K562 (cell line): ENCODE measurements at regions not wholly inside any gene's neighbourhood (a gene's known extent, or its start where the extent isn't known, plus 50 kb on each side); places are given as distances from the start of the nearest gene placed in this dataset.

Experiments
- ATAC-seq: fragments of 200-7000 bp; cut with Tn5 transposase; 3 replicates; pipeline ENCODE4 v1.9.1; 2020; ENCODE audit warnings: moderate library complexity
- BruUV-seq: library from RNA; stranded (reverse); fragments of 400-500 nt; replicated peaks from 2 replicates; lab custom pipeline; 2021; lab: Mats Ljungman, UMichigan
- CTCF ChIA-PET: fragments of 300-600 bp; formaldehyde crosslinking; extraction: SDS; loops from one replicate; lab custom pipeline; 2021; ENCODE audit warnings: low intra/inter-chr PET ratio; lab: Yijun Ruan, JAX
- POLR2A ChIA-PET: fragments of 300-600, 350-650 bp; sonication (Branson Sonifier 250); formaldehyde crosslinking; extraction: SDS; loops from one replicate; lab custom pipeline; 2021; ENCODE audit warnings: antibody characterized with exemption, inconsistent platforms; lab: Yijun Ruan, JAX
- DNase-seq, 4 experiments: peaks; one replicate each; pipeline versions ENCODE4 v3.0.0 to v3.0.0-alpha.2; 2011 to 2018; ENCODE audit warnings: low spot score in 3 of 4, mixed read lengths in 3 of 4; ENCODE audit errors: extremely low read depth in 1 of 4
- FAIRE-seq: peaks from 2 replicates; lab custom pipeline; 2011; peaks lifted over from hg19 to GRCh38; lab: Jason Lieb, UNC
- H2AFZ ChIP-seq: 2 replicates; pipeline ENCODE4 v1.6.0; 2011; ENCODE audit warnings: low read depth, low read length, control low read depth, inconsistent platforms
- H3K27ac ChIP-seq: fragments of 200-600 bp; 3 replicates; pipeline ENCODE4 v1.8.0; 2011; ENCODE audit warnings: low read depth, mild to moderate bottlenecking, control low read depth, inconsistent platforms, low read length, moderate library complexity, mixed read lengths; ENCODE audit errors: extremely low read depth
- H3K27me3 ChIP-seq, 2 experiments: fragments of 300-600 bp in 1 of 2; 2 replicates in 1 of 2; 3 replicates in 1 of 2; pipeline versions ENCODE4 v1.6.0 to v1.8.0; 2011; ENCODE audit warnings: inconsistent platforms in 2 of 2, low read length in 2 of 2, mild to moderate bottlenecking in 1 of 2, mixed read lengths in 1 of 2, moderate library complexity in 1 of 2; ENCODE audit not compliant: control insufficient read depth in 2 of 2, insufficient read depth in 2 of 2
- H3K36me3 ChIP-seq: fragments of 300-600 bp; 3 replicates; pipeline ENCODE4 v1.8.0; 2011; ENCODE audit warnings: mild to moderate bottlenecking, low read length, inconsistent platforms; ENCODE audit not compliant: control insufficient read depth, insufficient read depth
- H3K4me1 ChIP-seq, 2 experiments: fragments of 200-600 bp in 1 of 2; replicated peaks in 1 of 2; 2 replicates in 1 of 2; 3 replicates in 1 of 2; pipeline versions ENCODE4 v1.5.1 to v1.8.0; 2011; ENCODE audit warnings: inconsistent platforms in 2 of 2, low read length in 2 of 2, mild to moderate bottlenecking in 1 of 2, mixed read lengths in 1 of 2, moderate library complexity in 1 of 2; ENCODE audit not compliant: control insufficient read depth in 2 of 2, insufficient read depth in 2 of 2
- H3K4me2 ChIP-seq: 2 replicates; pipeline ENCODE4 v1.6.1; 2011; ENCODE audit warnings: low read length, control low read depth, inconsistent platforms, mixed read lengths; ENCODE audit not compliant: insufficient read depth
- H3K4me3 ChIP-seq: fragments of 200-600 bp; sonication (generic), shearing (Covaris generic); 2 replicates; pipeline ENCODE4 v1.5.1; 2016; ENCODE audit warnings: control low read depth, inconsistent platforms
- H3K79me2 ChIP-seq: fragments of 200-600 bp; 3 replicates; pipeline ENCODE4 v1.8.0; 2011; ENCODE audit warnings: low read length, inconsistent platforms; ENCODE audit not compliant: control insufficient read depth, insufficient read depth
- H3K9ac ChIP-seq, 2 experiments: 2 replicates each; pipeline versions ENCODE4 v1.6.0 to v1.6.1; 2011; ENCODE audit warnings: low read depth in 2 of 2, low read length in 2 of 2, control low read depth in 1 of 2, inconsistent platforms in 1 of 2, mild to moderate bottlenecking in 1 of 2, mixed read lengths in 1 of 2; ENCODE audit not compliant: insufficient read depth in 1 of 2
- H3K9me1 ChIP-seq: one replicate; pipeline ENCODE4 v1.6.0; 2011; ENCODE audit warnings: inconsistent platforms, mild to moderate bottlenecking, low read length, moderate library complexity; ENCODE audit not compliant: control insufficient read depth, insufficient read depth
- H3K9me3 ChIP-seq: replicated peaks from 2 replicates; pipeline ENCODE4 v1.5.1; 2011; ENCODE audit warnings: low read depth, low read length, inconsistent platforms; ENCODE audit not compliant: control insufficient read depth, insufficient read depth
- H4K20me1 ChIP-seq: replicated peaks from 2 replicates; pipeline ENCODE4 v1.6.1; 2011; ENCODE audit warnings: low read length, inconsistent platforms, mixed read lengths; ENCODE audit not compliant: control insufficient read depth, insufficient read depth
- CREB5 ChIP-seq: fragments of 250-450 bp; sonication (Bioruptor Pico); IDR thresholded peaks from 2 replicates; pipeline ENCODE4 v1.5.0; 2020; ENCODE audit warnings: mild to moderate bottlenecking
- FOXJ2 ChIP-seq: fragments of 200-800 bp; sonication (Bioruptor generic); IDR thresholded peaks from 2 replicates; pipeline ENCODE4 v1.6.1; 2016; ENCODE audit warnings: missing genetic modification characterization, missing compliant biosample characterization
- HNRNPK ChIP-seq: fragments of 200-400 bp; formaldehyde crosslinking; IDR thresholded peaks from one replicate; pipeline ENCODE4 v1.6.1; 2018; ENCODE audit warnings: mild to moderate bottlenecking, low read depth, low read length; ENCODE audit not compliant: poor library complexity, severe bottlenecking
- MYNN ChIP-seq, 2 experiments: sonication (generic); formaldehyde crosslinking in 1 of 2; IDR thresholded peaks; 2 replicates each; pipeline versions ENCODE4 v1.5.0 to v1.6.1; 2016 to 2020; ENCODE audit warnings: antibody characterized with exemption in 1 of 2, missing genetic modification reagents in 1 of 2
- NFATC3 ChIP-seq: fragments of 450-650 bp; IDR thresholded peaks from 2 replicates; pipeline ENCODE4 v1.6.1; 2017; ENCODE audit warnings: mild to moderate bottlenecking
- NFE2 ChIP-seq: IDR thresholded peaks from 2 replicates; pipeline ENCODE4 v1.6.1; 2014; ENCODE audit warnings: antibody characterized with exemption, low read depth
- PHTF2 ChIP-seq: fragments of 250-450 bp; sonication (Bioruptor Pico); IDR thresholded peaks from 2 replicates; pipeline ENCODE4 v1.5.0; 2021; ENCODE audit warnings: mild to moderate bottlenecking
- PRDM10 ChIP-seq: fragments of 450-650 bp; IDR thresholded peaks from 2 replicates; pipeline ENCODE4 v1.6.1; 2018; ENCODE audit not compliant: partially characterized antibody
- USF1 ChIP-seq: sonication (generic); formaldehyde crosslinking; IDR thresholded peaks from 2 replicates; pipeline ENCODE4 v1.9.0; 2022; ENCODE audit warnings: mild to moderate bottlenecking, missing genetic modification reagents
- WHSC1 ChIP-seq: IDR thresholded peaks from one replicate; pipeline ENCODE4 v1.6.1; 2012; ENCODE audit warnings: low read length, control low read depth, inconsistent platforms
- ZBTB8A ChIP-seq: fragments of 450-650 bp; IDR thresholded peaks from 2 replicates; pipeline ENCODE4 v1.6.1; 2018; ENCODE audit warnings: mild to moderate bottlenecking, moderate library complexity; ENCODE audit not compliant: partially characterized antibody
- ZFP1 ChIP-seq: fragments of 450-650 bp; formaldehyde crosslinking; IDR thresholded peaks from 2 replicates; pipeline ENCODE4 v1.4.0; 2020; ENCODE audit warnings: mild to moderate bottlenecking, mixed read lengths
- ZNF280A ChIP-seq: fragments of 450-650 bp; IDR thresholded peaks from 2 replicates; pipeline ENCODE4 v1.6.1; 2018; ENCODE audit warnings: mild to moderate bottlenecking, low read depth; ENCODE audit not compliant: partially characterized antibody
- ZNF695 ChIP-seq: fragments of 450-650 bp; formaldehyde crosslinking; IDR thresholded peaks from 2 replicates; pipeline ENCODE4 v1.4.0; 2020; ENCODE audit warnings: mild to moderate bottlenecking, moderate library complexity
- ZNF76 ChIP-seq: fragments of 250-450 bp; sonication (Bioruptor Pico); IDR thresholded peaks from 2 replicates; pipeline ENCODE4 v1.4.0; 2020; ENCODE audit warnings: mild to moderate bottlenecking, moderate library complexity, borderline replicate concordance
- ZSCAN32 ChIP-seq: fragments of 450-650 bp; formaldehyde crosslinking; IDR thresholded peaks from 2 replicates; pipeline ENCODE4 v1.4.0; 2020; ENCODE audit warnings: mild to moderate bottlenecking, moderate library complexity
- WGBS: fragments of 100-300 bp; shearing (Covaris generic); methylation state at CpG from one replicate; pipeline ENCODE4 v1.1.6; 2016; ENCODE audit warnings: low coverage, mixed read lengths; ENCODE audit not compliant: insufficient coverage; ENCODE audit errors: missing lambda C conversion rate; 5-methylcytosine and 5-hydroxymethylcytosine counted together
- in situ Hi-C: fragments of 300-500 bp; cut with MboI; formaldehyde crosslinking; loops from 4 replicates; pipeline ENCODE4 v1.15.0; 2018; ENCODE audit warnings: inconsistent platforms, mixed read lengths
- intact Hi-C: fragments of 100-400 bp; cut with micrococcal nuclease; formaldehyde crosslinking; loops from 2 replicates; pipeline ENCODE4 v1.14.2; 2022

- no peak overlapping the region for H3K27ac ChIP-seq
- ChIA-PET POLR2A (no interaction called here), CTCF (no interaction called here)
- no peak overlapping the region for H2AFZ ChIP-seq
- WGBS, result 0% methylated on average over 5 of the region's 5 CpGs
- FAIRE-seq (no peak), ATAC-seq (no peak), DNase-seq (no peak)
- H3K9me1 ChIP-seq, result no peaks in the 10 kb centered on the region
- intact Hi-C loops, result no loop called here
- H4K20me1 ChIP-seq, result no peaks in the 10 kb centered on the region
- no peak overlapping the region for H3K9ac ChIP-seq
- no peaks in the 10 kb centered on the region for H3K27me3 ChIP-seq
- H3K36me3 ChIP-seq, result no peaks in the 10 kb centered on the region
- H3K4me1 ChIP-seq, result no peaks in the 10 kb centered on the region
- in situ Hi-C loops, result no loop called here
- no TSS peak for BruUV-seq
- H3K9me3 ChIP-seq, result no peaks in the 10 kb centered on the region
- no peaks in the 10 kb centered on the region for H3K79me2 ChIP-seq
- H3K4me2 ChIP-seq, result no peak overlapping the region
- H3K4me3 ChIP-seq, result no peak overlapping the region
- TF ChIP-seq ZSCAN32 (CRISPR knock-in tag) (no peak), ZNF76 (CRISPR knock-in tag) (no peak), WHSC1 (no peak), FOXJ2 (tag) (no peak), PHTF2 (CRISPR knock-in tag) (no peak), ZBTB8A (no peak), PRDM10 (no peak), ZNF280A (no peak), HNRNPK (no peak), USF1 (CRISPR knock-in tag) (no peak), NFE2 (no peak), ZNF695 (CRISPR knock-in tag) (no peak), NFATC3 (no peak), ZFP1 (CRISPR knock-in tag) (no peak), CREB5 (CRISPR knock-in tag) (no peak), MYNN (IDR thresholded peaks at IDR 0.05) (no peak), MYNN (CRISPR knock-in tag; IDR thresholded peaks at IDR 0.05) (no peak)
Observed at GRCh38 chr11:103651341-103651998, 385.0 kb upstream of the DDI1 start.
